Neuronal stem cell (in vitro differentiated cells): ENCODE measurements at regions not wholly inside any gene's neighbourhood (a gene's known extent, or its start where the extent isn't known, plus 50 kb on each side); places are given as distances from the start of the nearest gene placed in this dataset.
"Not testable (repeated sequence)": the region's sequence is repeated elsewhere in the genome, so short reads cannot be mapped to it uniquely, and the experiment has no call there.

ENCODE experiments used
- DNase-seq: peaks from one replicate; pipeline ENCODE4 v3.0.0-alpha.2; 2013; ENCODE audit warnings: low spot score
- H2AFZ ChIP-seq: one replicate; pipeline ENCODE4 v1.6.1; 2013; ENCODE audit warnings: mild to moderate bottlenecking, low read length, inconsistent platforms
- H2AK5ac ChIP-seq: 2 replicates; pipeline ENCODE4 v1.6.1; 2013; ENCODE audit warnings: low read depth, mild to moderate bottlenecking, inconsistent platforms, low read length, moderate library complexity, mixed read lengths
- H2BK120ac ChIP-seq: 2 replicates; pipeline ENCODE4 v1.6.1; 2013; ENCODE audit warnings: low read depth, mild to moderate bottlenecking, inconsistent platforms, low read length, moderate library complexity, mixed read lengths
- H2BK12ac ChIP-seq: one replicate; pipeline ENCODE4 v1.6.1; 2013; ENCODE audit warnings: low read length, inconsistent platforms
- H2BK15ac ChIP-seq: 2 replicates; pipeline ENCODE4 v1.6.1; 2013; ENCODE audit warnings: mild to moderate bottlenecking, low read length, inconsistent platforms, mixed read lengths
- H2BK5ac ChIP-seq: one replicate; pipeline ENCODE4 v1.6.1; 2013; ENCODE audit warnings: inconsistent platforms, mild to moderate bottlenecking, low read length, moderate library complexity
- H3K14ac ChIP-seq: one replicate; pipeline ENCODE4 v1.6.1; 2013; ENCODE audit warnings: low read length, inconsistent platforms
- H3K18ac ChIP-seq: 2 replicates; pipeline ENCODE4 v1.6.1; 2013; ENCODE audit warnings: low read length, inconsistent platforms
- H3K23ac ChIP-seq: 2 replicates; pipeline ENCODE4 v1.6.1; 2013; ENCODE audit warnings: low read depth, mild to moderate bottlenecking, mixed read lengths, low read length, inconsistent platforms; ENCODE audit not compliant: poor library complexity
- H3K27ac ChIP-seq: replicated peaks from 3 replicates; pipeline ENCODE4 v1.5.1; 2013; ENCODE audit warnings: low read length, inconsistent platforms
- H3K27me3 ChIP-seq, 3 experiments: 2 replicates each; pipeline ENCODE4 v1.6.1; 2013; ENCODE audit warnings: low read length in 3 of 3, mild to moderate bottlenecking in 2 of 3, inconsistent platforms in 1 of 3, low read depth in 1 of 3, mixed read lengths in 1 of 3, moderate library complexity in 1 of 3; ENCODE audit not compliant: control insufficient read depth in 3 of 3, insufficient read depth in 3 of 3
- H3K36me3 ChIP-seq, 2 donors: replicated peaks in 1 of 2; 2 replicates each; pipeline ENCODE4 v1.6.1; 2013; ENCODE audit warnings: low read length in 2 of 2; ENCODE audit not compliant: control insufficient read depth in 2 of 2, insufficient read depth in 2 of 2
- H3K4ac ChIP-seq: 2 replicates; pipeline ENCODE4 v1.6.1; 2013; ENCODE audit warnings: inconsistent platforms, mild to moderate bottlenecking, low read length, moderate library complexity
- H3K4me1 ChIP-seq, 2 donors: 1 replicate in 1 of 2; 2 replicates in 1 of 2; pipeline ENCODE4 v1.6.1; 2013; ENCODE audit warnings: low read length in 2 of 2, low read depth in 1 of 2; ENCODE audit not compliant: control insufficient read depth in 2 of 2, insufficient read depth in 1 of 2
- H3K4me2 ChIP-seq: one replicate; pipeline ENCODE4 v1.6.1; 2013; ENCODE audit warnings: mild to moderate bottlenecking, low read length, inconsistent platforms; ENCODE audit not compliant: insufficient read depth, poor library complexity, severe bottlenecking
- H3K4me3 ChIP-seq, 2 donors: 2 replicates each; pipeline ENCODE4 v1.5.1; 2013; ENCODE audit warnings: low read length in 2 of 2, mild to moderate bottlenecking in 2 of 2, inconsistent platforms in 1 of 2, moderate library complexity in 1 of 2
- H3K79me1 ChIP-seq: one replicate; pipeline ENCODE4 v1.6.1; 2013; ENCODE audit warnings: low read depth, mild to moderate bottlenecking, inconsistent platforms, low read length, moderate library complexity
- H3K9ac ChIP-seq: one replicate; pipeline ENCODE4 v1.6.1; 2013; ENCODE audit warnings: mild to moderate bottlenecking, low read depth, low read length, inconsistent platforms; ENCODE audit not compliant: poor library complexity
- H3K9me3 ChIP-seq, 2 donors: replicated peaks in 1 of 2; 2 replicates each; pipeline versions ENCODE3 to v1.6.1; 2013; ENCODE audit warnings: low read length in 2 of 2, mild to moderate bottlenecking in 2 of 2, inconsistent platforms in 1 of 2, low read depth in 1 of 2, mixed read lengths in 1 of 2, moderate library complexity in 1 of 2; ENCODE audit not compliant: control insufficient read depth in 2 of 2, insufficient read depth in 1 of 2
- H4K8ac ChIP-seq: one replicate; pipeline ENCODE4 v1.6.1; 2013; ENCODE audit warnings: low read depth, mild to moderate bottlenecking, inconsistent platforms, low read length, moderate library complexity
- H4K91ac ChIP-seq: one replicate; pipeline ENCODE4 v1.6.1; 2013; ENCODE audit warnings: low read length, low read depth, mild to moderate bottlenecking, inconsistent platforms; ENCODE audit not compliant: poor library complexity
- WGBS, 2 donors: extraction: QIAGEN DNeasy Blood & Tissue Kit; methylation state at CpG; one replicate each; pipeline ENCODE4 v1.1.7; 2013; ENCODE audit warnings: missing lambda C conversion rate in 2 of 2, mixed read lengths in 1 of 2; ENCODE audit not compliant: insufficient read length in 2 of 2, insufficient replicate concordance in 1 of 2; ENCODE audit errors: extremely low coverage in 2 of 2; 5-methylcytosine and 5-hydroxymethylcytosine counted together

GRCh38 chr14:23884541-23884904 is 69.0 kb upstream of the DHRS4 start:
- H2BK5ac ChIP-seq = no peak overlapping the region
- no peak overlapping the region for H2BK15ac ChIP-seq
- H3K4me1 ChIP-seq = peaks cover 0 to 14% of the 10 kb centered on the region in 2 donors
- no peak overlapping the region for H4K8ac ChIP-seq
- H3K4me2 ChIP-seq = no peak overlapping the region
- H3K23ac ChIP-seq = no peak overlapping the region
- no peak overlapping the region for H3K18ac ChIP-seq
- H2AFZ ChIP-seq = peak overlapping the region; percentile 77
- no peak overlapping the region for H3K4ac ChIP-seq
- H3K14ac ChIP-seq = no peak overlapping the region
- no peaks in the 10 kb centered on the region for H3K79me1 ChIP-seq
- no peak overlapping the region for H3K4me3 ChIP-seq
- H2AK5ac ChIP-seq = no peak overlapping the region
- WGBS, 2 donors = no CpG with 5 or more reads among the region's 5 CpGs
- no peak for DNase-seq
- H2BK120ac ChIP-seq = no peak overlapping the region
- no peaks in the 10 kb centered on the region for H3K9me3 ChIP-seq
- H4K91ac ChIP-seq = no peak overlapping the region
- no peaks in the 10 kb centered on the region for H3K27me3 ChIP-seq
- H3K27ac ChIP-seq = no peak overlapping the region
- H2BK12ac ChIP-seq = no peak overlapping the region
- H3K36me3 ChIP-seq = no peaks in the 10 kb centered on the region
- no peak overlapping the region for H3K9ac ChIP-seq

DNA sequence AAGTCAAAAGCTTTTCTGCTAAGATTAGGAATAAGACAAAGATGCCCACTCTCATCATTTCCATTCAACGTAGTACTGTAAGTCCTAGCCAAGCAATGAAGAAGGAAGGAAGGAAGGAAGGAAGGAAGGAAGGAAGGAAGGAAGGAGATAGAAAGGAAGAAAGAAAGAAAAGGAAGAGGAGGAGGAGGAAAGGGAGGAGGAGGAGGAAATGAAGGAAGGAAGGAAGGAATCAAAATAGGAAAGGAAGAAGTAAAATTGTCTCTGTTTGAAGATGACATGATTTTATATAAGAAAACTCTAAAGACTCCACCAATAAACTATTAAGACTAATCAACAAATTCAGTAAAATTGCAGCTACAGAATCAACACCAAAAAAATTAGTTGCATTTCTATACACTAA is 66.0 kb upstream of the DHRS4 start:
- no peaks in the 10 kb centered on the region for H3K9me3 ChIP-seq
- no peak overlapping the region for H3K4ac ChIP-seq
- H2AK5ac ChIP-seq = no peak overlapping the region
- H3K79me1 ChIP-seq = no peaks in the 10 kb centered on the region
- no peak overlapping the region for H3K23ac ChIP-seq
- H4K8ac ChIP-seq = no peak overlapping the region
- H3K18ac ChIP-seq = no peak overlapping the region
- no peaks in the 10 kb centered on the region for H3K36me3 ChIP-seq
- H3K4me2 ChIP-seq = no peak overlapping the region
- H2BK12ac ChIP-seq = no peak overlapping the region
- H2AFZ ChIP-seq = no peak overlapping the region
- no peak overlapping the region for H3K4me3 ChIP-seq
- no peak overlapping the region for H4K91ac ChIP-seq
- no peak overlapping the region for H3K14ac ChIP-seq
- H2BK120ac ChIP-seq = no peak overlapping the region
- H2BK5ac ChIP-seq = no peak overlapping the region
- no peaks in the 10 kb centered on the region for H3K27me3 ChIP-seq
- H3K27ac ChIP-seq = no peak overlapping the region
- no peak overlapping the region for H2BK15ac ChIP-seq
- no peak overlapping the region for H3K9ac ChIP-seq
- peaks cover 0 to 14% of the 10 kb centered on the region in 2 donors for H3K4me1 ChIP-seq
- WGBS, 2 donors = no CpG with 5 or more reads among the region's 1 CpG
- DNase-seq = no peak

- H3K9ac ChIP-seq, H3K4ac ChIP-seq, H3K36me3 ChIP-seq, H3K14ac ChIP-seq, H2AK5ac ChIP-seq, H3K18ac ChIP-seq, H3K27me3 ChIP-seq, H2BK12ac ChIP-seq, H2BK120ac ChIP-seq, H3K79me1 ChIP-seq, H3K4me1 ChIP-seq, H3K4me2 ChIP-seq, H4K8ac ChIP-seq, H2BK5ac ChIP-seq, H2AFZ ChIP-seq, H2BK15ac ChIP-seq, H3K4me3 ChIP-seq, H3K23ac ChIP-seq, DNase-seq, H3K27ac ChIP-seq, H4K91ac ChIP-seq, H3K9me3 ChIP-seq: not testable (repeated sequence)
- no CpG with 5 or more reads among the region's 26 CpGs for WGBS, 2 donors
These were observed 61.9 kb upstream of the DHRS4 start for GRCh38 chr14:23891717-23892116.

DNA sequence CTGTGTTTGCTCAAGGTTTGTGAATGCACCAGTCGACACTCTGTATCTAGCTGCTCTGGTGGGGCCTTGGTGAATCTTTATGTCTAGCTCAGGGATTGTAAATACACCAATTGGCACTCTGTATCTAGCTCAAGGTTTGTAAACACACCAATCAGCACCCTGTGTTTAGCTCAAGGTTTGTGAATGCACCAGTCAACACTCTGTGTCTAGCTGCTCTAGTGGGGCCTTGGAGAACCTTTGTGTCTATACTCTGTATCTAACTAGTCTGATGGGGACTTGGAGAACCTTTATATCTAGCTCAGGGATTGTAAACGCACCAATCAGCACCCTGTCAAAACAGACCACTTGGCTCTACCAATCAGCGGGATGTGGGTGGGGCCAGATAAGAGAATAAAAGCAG is 61.3 kb upstream of the DHRS4 start:
- H3K9ac ChIP-seq, H4K91ac ChIP-seq, H3K18ac ChIP-seq, H3K79me1 ChIP-seq, H3K4me2 ChIP-seq, H4K8ac ChIP-seq, H3K27ac ChIP-seq, H3K36me3 ChIP-seq, H3K4me1 ChIP-seq, H3K14ac ChIP-seq, H3K4ac ChIP-seq, H3K23ac ChIP-seq, H2BK15ac ChIP-seq, H2AK5ac ChIP-seq, H2BK12ac ChIP-seq, DNase-seq, H3K4me3 ChIP-seq, H2AFZ ChIP-seq, H3K27me3 ChIP-seq, H2BK5ac ChIP-seq, H3K9me3 ChIP-seq, H2BK120ac ChIP-seq: not testable (repeated sequence)
- no CpG with 5 or more reads among the region's 3 CpGs for WGBS, 2 donors
